Stimulated activated CD4-positive, alpha-beta T cell treated with anti-CD3 and anti-CD28 coated beads, Interleukin-15, amount 100 ng/mL, for 48 hours (primary cell): ENCODE measurements at regions not wholly inside any gene's neighbourhood (a gene's known extent, or its start where the extent isn't known, plus 50 kb on each side); places are given as distances from the start of the nearest gene placed in this dataset.
A peak's percentile ranks its signal among the peaks of the same experiment; 100 is the strongest.

Source experiments
- DNase-seq, 2 donors: peaks; one replicate each; pipeline ENCODE4 v3.0.0-alpha.2; 2020; ENCODE audit warnings: low read depth in 2 of 2

- no peak for DNase-seq
Measured at GRCh38 chr16:27684047-27684446, 134.1 kb downstream of the KATNIP start.

GRCh38 chr16:27685807-27686206 is 135.9 kb downstream of the KATNIP start:
- DNase-seq, result no peak

- DNase-seq, result no peak
Measured at GRCh38 chr16:27686926-27687325, 137.0 kb downstream of the KATNIP start.

GRCh38 chr16:27687605-27688004 is 137.7 kb downstream of the KATNIP start:
- no peak for DNase-seq

- DNase-seq, result no peak
Measured at GRCh38 chr16:27689711-27690110, 139.8 kb downstream of the KATNIP start.

GRCh38 chr16:27690608-27691007 is 140.7 kb downstream of the KATNIP start:
- peak in 1 of 2 donors; percentile 11 for DNase-seq

- DNase-seq, result no peak
Measured at GRCh38 chr16:27691721-27692120, 141.8 kb downstream of the KATNIP start.

GRCh38 chr16:27692576-27692975 is 142.6 kb downstream of the KATNIP start:
- no peak for DNase-seq

- DNase-seq, result no peak
Measured at GRCh38 chr16:27695161-27695560, 145.2 kb downstream of the KATNIP start.

GRCh38 chr16:27698266-27698665 is 148.3 kb downstream of the KATNIP start:
- DNase-seq, result no peak

- DNase-seq, result no peak
Measured at GRCh38 chr16:27698746-27699145, 148.8 kb downstream of the KATNIP start.

- no peak for DNase-seq
Measured at GRCh38 chr16:27699540-27699939, 149.6 kb downstream of the KATNIP start.

- DNase-seq, result no peak
Measured at GRCh38 chr16:27700304-27700995, 150.5 kb downstream of the KATNIP start.

- DNase-seq, result no peak
Measured at GRCh38 chr16:27701381-27701780, 151.4 kb downstream of the KATNIP start.

GRCh38 chr16:27703121-27703520 is 153.2 kb downstream of the KATNIP start:
- DNase-seq, result no peak

- DNase-seq, result no peak
Measured at GRCh38 chr16:27703545-27703944, 153.6 kb downstream of the KATNIP start.

- no peak for DNase-seq
Measured at GRCh38 chr16:27704252-27704651, 154.3 kb downstream of the KATNIP start.

GRCh38 chr16:27706156-27706865 is 156.4 kb downstream of the KATNIP start:
- no peak for DNase-seq

GRCh38 chr16:27706866-27707685 is 157.1 kb downstream of the KATNIP start:
- DNase-seq, result no peak

- DNase-seq, result no peak
Measured at GRCh38 chr16:27708651-27709050, 158.7 kb downstream of the KATNIP start.

GRCh38 chr16:27712251-27712711 is 162.3 kb downstream of the KATNIP start:
- no peak for DNase-seq

- no peak for DNase-seq
Measured at GRCh38 chr16:27717726-27718125, 167.8 kb downstream of the KATNIP start.
